K562 (cell line): ENCODE measurements at regions not wholly inside any gene's neighbourhood (a gene's known extent, or its start where the extent isn't known, plus 50 kb on each side); places are given as distances from the start of the nearest gene placed in this dataset.

Source experiments
- ATAC-seq: fragments of 200-7000 bp; cut with Tn5 transposase; 3 replicates; pipeline ENCODE4 v1.9.1; 2020; ENCODE audit warnings: moderate library complexity
- BruUV-seq: library from RNA; stranded (reverse); fragments of 400-500 nt; replicated peaks from 2 replicates; lab custom pipeline; 2021; lab: Mats Ljungman, UMichigan
- CTCF ChIA-PET: fragments of 300-600 bp; formaldehyde crosslinking; extraction: SDS; loops from one replicate; lab custom pipeline; 2021; ENCODE audit warnings: low intra/inter-chr PET ratio; lab: Yijun Ruan, JAX
- POLR2A ChIA-PET: fragments of 300-600, 350-650 bp; sonication (Branson Sonifier 250); formaldehyde crosslinking; extraction: SDS; loops from one replicate; lab custom pipeline; 2021; ENCODE audit warnings: antibody characterized with exemption, inconsistent platforms; lab: Yijun Ruan, JAX
- DNase-seq, 4 experiments: peaks; one replicate each; pipeline versions ENCODE4 v3.0.0 to v3.0.0-alpha.2; 2011 to 2018; ENCODE audit warnings: low spot score in 3 of 4, mixed read lengths in 3 of 4; ENCODE audit errors: extremely low read depth in 1 of 4
- FAIRE-seq: peaks from 2 replicates; lab custom pipeline; 2011; peaks lifted over from hg19 to GRCh38; lab: Jason Lieb, UNC
- H2AFZ ChIP-seq: 2 replicates; pipeline ENCODE4 v1.6.0; 2011; ENCODE audit warnings: low read depth, low read length, control low read depth, inconsistent platforms
- H3K27ac ChIP-seq: fragments of 200-600 bp; 3 replicates; pipeline ENCODE4 v1.8.0; 2011; ENCODE audit warnings: low read depth, mild to moderate bottlenecking, control low read depth, inconsistent platforms, low read length, moderate library complexity, mixed read lengths; ENCODE audit errors: extremely low read depth
- H3K27me3 ChIP-seq, 2 experiments: fragments of 300-600 bp in 1 of 2; 2 replicates in 1 of 2; 3 replicates in 1 of 2; pipeline versions ENCODE4 v1.6.0 to v1.8.0; 2011; ENCODE audit warnings: inconsistent platforms in 2 of 2, low read length in 2 of 2, mild to moderate bottlenecking in 1 of 2, mixed read lengths in 1 of 2, moderate library complexity in 1 of 2; ENCODE audit not compliant: control insufficient read depth in 2 of 2, insufficient read depth in 2 of 2
- H3K36me3 ChIP-seq: fragments of 300-600 bp; 3 replicates; pipeline ENCODE4 v1.8.0; 2011; ENCODE audit warnings: mild to moderate bottlenecking, low read length, inconsistent platforms; ENCODE audit not compliant: control insufficient read depth, insufficient read depth
- H3K4me1 ChIP-seq, 2 experiments: fragments of 200-600 bp in 1 of 2; replicated peaks in 1 of 2; 2 replicates in 1 of 2; 3 replicates in 1 of 2; pipeline versions ENCODE4 v1.5.1 to v1.8.0; 2011; ENCODE audit warnings: inconsistent platforms in 2 of 2, low read length in 2 of 2, mild to moderate bottlenecking in 1 of 2, mixed read lengths in 1 of 2, moderate library complexity in 1 of 2; ENCODE audit not compliant: control insufficient read depth in 2 of 2, insufficient read depth in 2 of 2
- H3K4me2 ChIP-seq: 2 replicates; pipeline ENCODE4 v1.6.1; 2011; ENCODE audit warnings: low read length, control low read depth, inconsistent platforms, mixed read lengths; ENCODE audit not compliant: insufficient read depth
- H3K4me3 ChIP-seq: fragments of 200-600 bp; sonication (generic), shearing (Covaris generic); 2 replicates; pipeline ENCODE4 v1.5.1; 2016; ENCODE audit warnings: control low read depth, inconsistent platforms
- H3K79me2 ChIP-seq: fragments of 200-600 bp; 3 replicates; pipeline ENCODE4 v1.8.0; 2011; ENCODE audit warnings: low read length, inconsistent platforms; ENCODE audit not compliant: control insufficient read depth, insufficient read depth
- H3K9ac ChIP-seq, 2 experiments: 2 replicates each; pipeline versions ENCODE4 v1.6.0 to v1.6.1; 2011; ENCODE audit warnings: low read depth in 2 of 2, low read length in 2 of 2, control low read depth in 1 of 2, inconsistent platforms in 1 of 2, mild to moderate bottlenecking in 1 of 2, mixed read lengths in 1 of 2; ENCODE audit not compliant: insufficient read depth in 1 of 2
- H3K9me1 ChIP-seq: one replicate; pipeline ENCODE4 v1.6.0; 2011; ENCODE audit warnings: inconsistent platforms, mild to moderate bottlenecking, low read length, moderate library complexity; ENCODE audit not compliant: control insufficient read depth, insufficient read depth
- H3K9me3 ChIP-seq: replicated peaks from 2 replicates; pipeline ENCODE4 v1.5.1; 2011; ENCODE audit warnings: low read depth, low read length, inconsistent platforms; ENCODE audit not compliant: control insufficient read depth, insufficient read depth
- H4K20me1 ChIP-seq: replicated peaks from 2 replicates; pipeline ENCODE4 v1.6.1; 2011; ENCODE audit warnings: low read length, inconsistent platforms, mixed read lengths; ENCODE audit not compliant: control insufficient read depth, insufficient read depth
- ATF6 ChIP-seq: sonication (generic); formaldehyde crosslinking; IDR thresholded peaks from 2 replicates; pipeline ENCODE4 v1.4.0; 2020; ENCODE audit warnings: mild to moderate bottlenecking, missing genetic modification reagents
- BRF2 ChIP-seq: IDR thresholded peaks from 3 replicates; pipeline ENCODE4 v1.6.1; 2011; ENCODE audit warnings: borderline replicate concordance, mild to moderate bottlenecking; ENCODE audit not compliant: insufficient read length, insufficient read depth
- FIP1L1 ChIP-seq: fragments of 200-400 bp; formaldehyde crosslinking; IDR thresholded peaks from 2 replicates; pipeline ENCODE4 v1.6.1; 2018; ENCODE audit warnings: mild to moderate bottlenecking, low read depth, low read length; ENCODE audit not compliant: poor library complexity, severe bottlenecking
- HLTF ChIP-seq: fragments of 450-650 bp; IDR thresholded peaks from 2 replicates; pipeline ENCODE4 v1.6.1; 2016
- JUNB ChIP-seq: fragments of 450-650 bp; formaldehyde crosslinking; conservative IDR thresholded peaks from 2 replicates; pipeline ENCODE4 v1.4.0; 2020; ENCODE audit warnings: mild to moderate bottlenecking
- KDM1A ChIP-seq, 2 experiments: fragments of 450-650 bp; IDR thresholded peaks; 2 replicates each; pipeline ENCODE4 v1.6.1; 2016; ENCODE audit warnings: mild to moderate bottlenecking in 2 of 2
- NFE2L1 ChIP-seq: fragments of 450-650 bp; IDR thresholded peaks from 2 replicates; pipeline ENCODE4 v1.6.1; 2016; ENCODE audit warnings: missing genetic modification characterization, low read depth, mild to moderate bottlenecking, missing compliant biosample characterization, moderate library complexity, borderline replicate concordance
- PCBP1 ChIP-seq: fragments of 200-400 bp; formaldehyde crosslinking; IDR thresholded peaks from 2 replicates; pipeline ENCODE4 v1.6.1; 2018; ENCODE audit warnings: mild to moderate bottlenecking, low read depth, low read length; ENCODE audit not compliant: poor library complexity, severe bottlenecking
- PCBP2 ChIP-seq: fragments of 200-400 bp; formaldehyde crosslinking; IDR thresholded peaks from 2 replicates; pipeline ENCODE4 v1.6.1; 2018; ENCODE audit warnings: low read length, low read depth, mild to moderate bottlenecking, moderate library complexity; ENCODE audit not compliant: poor library complexity, severe bottlenecking
- RAD51 ChIP-seq: fragments of 450-650 bp; IDR thresholded peaks from 2 replicates; pipeline ENCODE4 v1.7.1; 2016; ENCODE audit warnings: low read depth, mild to moderate bottlenecking, borderline replicate concordance
- SMC3 ChIP-seq: conservative IDR thresholded peaks from 2 replicates; pipeline ENCODE4 v1.6.1; 2011; ENCODE audit warnings: low read depth, low read length, improper control_type of control experiment; ENCODE audit not compliant: insufficient read depth
- ZNF121 ChIP-seq: sonication (generic); formaldehyde crosslinking; conservative IDR thresholded peaks from 2 replicates; pipeline ENCODE4 v1.8.0; 2022; ENCODE audit warnings: missing genetic modification reagents
- ZNF133 ChIP-seq: fragments of 250-450 bp; sonication (Bioruptor Pico); IDR thresholded peaks from 2 replicates; pipeline ENCODE4 v1.4.0; 2020; ENCODE audit warnings: mild to moderate bottlenecking
- ZNF217 ChIP-seq: sonication (generic); formaldehyde crosslinking; IDR thresholded peaks from 2 replicates; pipeline ENCODE4 v1.8.0; 2022; ENCODE audit warnings: mild to moderate bottlenecking, missing genetic modification reagents
- ZNF395 ChIP-seq: fragments of 200-800 bp; sonication (Bioruptor generic); IDR thresholded peaks from 2 replicates; pipeline ENCODE4 v1.6.1; 2017; ENCODE audit warnings: missing genetic modification characterization, missing compliant biosample characterization
- ZNF586 ChIP-seq: fragments of 450-650 bp; formaldehyde crosslinking; conservative IDR thresholded peaks from 2 replicates; pipeline ENCODE4 v1.4.0; 2020; ENCODE audit warnings: mild to moderate bottlenecking, moderate library complexity
- WGBS: fragments of 100-300 bp; shearing (Covaris generic); methylation state at CpG from one replicate; pipeline ENCODE4 v1.1.6; 2016; ENCODE audit warnings: low coverage, mixed read lengths; ENCODE audit not compliant: insufficient coverage; ENCODE audit errors: missing lambda C conversion rate; 5-methylcytosine and 5-hydroxymethylcytosine counted together
- in situ Hi-C: fragments of 300-500 bp; cut with MboI; formaldehyde crosslinking; loops from 4 replicates; pipeline ENCODE4 v1.15.0; 2018; ENCODE audit warnings: inconsistent platforms, mixed read lengths
- intact Hi-C: fragments of 100-400 bp; cut with micrococcal nuclease; formaldehyde crosslinking; loops from 2 replicates; pipeline ENCODE4 v1.14.2; 2022

GRCh38 chr20:10793766-10794165 lies 120.0 kb upstream of the JAG1 start (continued):
- no peak for TF ChIP-seq ATF6 (CRISPR knock-in tag)
- no peak for TF ChIP-seq NFE2L1 (tag)
- TF ChIP-seq ZNF217 (CRISPR knock-in tag), result no peak
- TF ChIP-seq SMC3, result no peak
- no peak for TF ChIP-seq HLTF
- TF ChIP-seq JUNB, result no peak
- TF ChIP-seq PCBP1, result no peak
- no peak for TF ChIP-seq KDM1A (IDR thresholded peaks at IDR 0.05)

GRCh38 chr20:10794765-10795164 lies 121.0 kb upstream of the JAG1 start:
- POLR2A ChIA-PET, result interaction anchor here (1.2 kb wide), 1 partner anchor 12 kb away, joined by 3 read pairs; no protein-coding TSS in a partner anchor
- H3K9ac ChIP-seq, result no peak overlapping the region
- no peaks in the 10 kb centered on the region for H3K9me3 ChIP-seq
- intact Hi-C loops (no loop called here), in situ Hi-C loops (no loop called here)
- H3K4me2 ChIP-seq, result no peak overlapping the region
- FAIRE-seq (no peak), ATAC-seq (no peak), DNase-seq (no peak)
- H2AFZ ChIP-seq, result no peak overlapping the region
- no peak overlapping the region for H3K4me3 ChIP-seq
- no peaks in the 10 kb centered on the region for H3K9me1 ChIP-seq
- no peaks in the 10 kb centered on the region for H3K79me2 ChIP-seq
- CTCF ChIA-PET, result no interaction called here
- H3K4me1 ChIP-seq, result no peaks in the 10 kb centered on the region
- WGBS, result 0% methylated on average over 1 of the region's 3 CpGs
- no peaks in the 10 kb centered on the region for H3K36me3 ChIP-seq
- H4K20me1 ChIP-seq, result no peaks in the 10 kb centered on the region
- H3K27me3 ChIP-seq, result no peaks in the 10 kb centered on the region
- no TSS peak for BruUV-seq
- H3K27ac ChIP-seq, result no peak overlapping the region
- no peak for TF ChIP-seq ZNF395 (CRISPR knock-in tag)
- no peak for TF ChIP-seq ZNF586 (CRISPR knock-in tag)
- TF ChIP-seq BRF2, result no peak
- TF ChIP-seq ZNF121 (CRISPR knock-in tag), result no peak
- TF ChIP-seq PCBP2, result no peak
- TF ChIP-seq RAD51, result no peak
- no peak for TF ChIP-seq NFE2L1 (tag)
- no peak for TF ChIP-seq ZNF133 (CRISPR knock-in tag)
- TF ChIP-seq FIP1L1, result no peak
